ENCODE measurements at regions not wholly inside any gene's neighbourhood (a gene's known extent, or its start where the extent isn't known, plus 50 kb on each side); places are given as distances from the start of the nearest gene placed in this dataset.

DNA sequence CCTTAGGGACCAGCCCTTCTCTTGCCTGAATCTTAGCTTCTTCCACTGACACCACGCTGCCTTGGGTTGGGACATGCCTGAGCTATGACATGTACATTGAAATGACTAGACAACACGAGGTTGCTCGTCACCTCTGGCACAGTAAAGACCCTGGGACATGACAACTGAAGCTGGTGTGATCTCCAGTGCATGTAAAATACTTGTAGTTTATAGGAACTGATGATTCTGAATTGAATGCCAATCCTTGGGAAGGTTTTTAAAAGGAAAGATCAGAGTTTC is 100.7 kb upstream of the PGRMC2 start:
- TF ChIP-seq, protein P1, sequence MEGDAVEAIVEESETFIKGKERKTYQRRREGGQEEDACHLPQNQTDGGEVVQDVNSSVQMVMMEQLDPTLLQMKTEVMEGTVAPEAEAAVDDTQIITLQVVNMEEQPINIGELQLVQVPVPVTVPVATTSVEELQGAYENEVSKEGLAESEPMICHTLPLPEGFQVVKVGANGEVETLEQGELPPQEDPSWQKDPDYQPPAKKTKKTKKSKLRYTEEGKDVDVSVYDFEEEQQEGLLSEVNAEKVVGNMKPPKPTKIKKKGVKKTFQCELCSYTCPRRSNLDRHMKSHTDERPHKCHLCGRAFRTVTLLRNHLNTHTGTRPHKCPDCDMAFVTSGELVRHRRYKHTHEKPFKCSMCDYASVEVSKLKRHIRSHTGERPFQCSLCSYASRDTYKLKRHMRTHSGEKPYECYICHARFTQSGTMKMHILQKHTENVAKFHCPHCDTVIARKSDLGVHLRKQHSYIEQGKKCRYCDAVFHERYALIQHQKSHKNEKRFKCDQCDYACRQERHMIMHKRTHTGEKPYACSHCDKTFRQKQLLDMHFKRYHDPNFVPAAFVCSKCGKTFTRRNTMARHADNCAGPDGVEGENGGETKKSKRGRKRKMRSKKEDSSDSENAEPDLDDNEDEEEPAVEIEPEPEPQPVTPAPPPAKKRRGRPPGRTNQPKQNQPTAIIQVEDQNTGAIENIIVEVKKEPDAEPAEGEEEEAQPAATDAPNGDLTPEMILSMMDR (IDR thresholded peaks at IDR 0.05) = no peak
- TF ChIP-seq POLR2AphosphoS5 (IDR thresholded peaks at IDR 0.05) (no peak), POLR2A (IDR thresholded peaks at IDR 0.05) (no peak), EP300 (IDR thresholded peaks at IDR 0.05) (no peak)
